HG03064 (cell line): ENCODE measurements at regions not wholly inside any gene's neighbourhood (a gene's known extent, or its start where the extent isn't known, plus 50 kb on each side); places are given as distances from the start of the nearest gene placed in this dataset.

ENCODE experiments used
- ATAC-seq: cut with Tn5 transposase; IDR thresholded peaks from one replicate; pipeline ENCODE4 v1.9.1; 2021; ENCODE audit warnings: low read depth; ENCODE audit not compliant: unreplicated experiment

DNA sequence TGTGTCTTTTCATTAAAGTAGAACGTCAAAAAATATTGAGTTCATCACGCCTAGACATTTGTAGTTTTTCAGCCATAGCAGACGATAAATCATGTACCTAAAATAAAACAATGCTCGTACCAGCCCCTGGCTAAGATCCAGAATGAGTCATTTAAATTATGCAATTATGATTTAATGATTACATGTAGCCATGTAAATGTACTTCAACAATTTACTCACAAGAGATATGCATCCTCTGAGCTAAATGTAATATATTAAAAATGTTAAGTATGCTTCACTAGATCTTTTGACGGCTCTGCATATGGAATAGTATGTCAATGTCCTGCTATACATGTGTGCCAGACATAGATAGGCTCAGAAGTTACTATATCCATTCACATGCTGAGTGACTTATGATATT, 1077.8 kb downstream of the ARAP2 start:
- no peak for ATAC-seq

DNA sequence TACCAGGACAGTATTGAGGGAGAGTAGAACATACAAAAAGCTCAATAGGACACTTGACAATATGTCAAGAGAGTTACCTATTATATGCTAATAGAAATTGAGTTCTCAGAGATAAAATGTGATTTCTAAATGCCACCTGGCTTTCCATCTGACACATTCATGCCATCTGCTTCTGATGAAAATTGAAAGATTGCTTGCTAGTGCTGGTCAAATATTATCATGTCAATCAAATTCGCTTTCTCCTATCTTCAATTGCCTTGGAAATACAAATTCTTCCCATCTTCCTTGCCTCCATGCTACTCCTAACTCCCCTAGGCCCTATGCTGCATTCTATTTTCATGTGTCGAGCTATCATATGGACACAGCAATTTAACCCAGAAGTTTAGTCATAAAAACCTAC, 1076.9 kb downstream of the ARAP2 start:
- ATAC-seq: no peak

DNA sequence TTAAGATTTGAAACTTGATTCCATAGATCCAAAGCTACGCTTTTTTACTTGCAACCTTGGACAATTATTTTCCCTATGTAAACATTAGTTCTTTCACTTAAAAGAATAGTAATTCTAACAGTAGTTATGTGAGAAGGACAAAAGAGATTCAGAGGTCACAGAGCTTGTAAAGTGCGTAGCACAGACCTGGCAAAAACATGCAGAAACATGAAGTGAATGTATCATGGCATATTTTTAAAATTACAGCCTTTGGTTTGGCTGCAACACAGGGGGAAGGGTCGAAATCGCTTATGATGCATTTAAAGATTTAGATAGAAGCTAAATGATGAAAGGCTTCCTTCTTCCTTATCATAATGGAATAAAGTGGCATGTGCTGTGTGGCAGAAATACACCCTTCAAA, 1068.8 kb downstream of the ARAP2 start:
- ATAC-seq: no peak

DNA sequence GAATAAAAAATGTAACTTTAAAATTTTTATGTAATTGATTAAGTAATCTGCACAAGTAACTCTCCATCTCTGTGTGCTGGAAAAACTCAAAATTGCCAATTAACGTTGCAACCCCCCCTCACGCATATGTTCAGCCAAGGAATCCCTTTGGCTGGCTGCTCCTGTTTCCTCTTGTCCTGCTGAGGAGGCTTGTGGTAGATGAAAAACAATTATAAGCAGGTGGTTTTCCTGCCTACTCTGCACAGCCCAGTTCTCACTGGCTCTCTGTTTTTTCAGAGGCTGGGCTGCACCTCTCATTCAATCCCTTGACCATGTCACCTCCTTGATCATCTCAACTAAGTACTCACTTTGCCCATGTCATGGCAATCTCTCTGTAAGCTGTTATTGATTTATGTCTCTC, 1068.4 kb downstream of the ARAP2 start:
- no peak for ATAC-seq

DNA sequence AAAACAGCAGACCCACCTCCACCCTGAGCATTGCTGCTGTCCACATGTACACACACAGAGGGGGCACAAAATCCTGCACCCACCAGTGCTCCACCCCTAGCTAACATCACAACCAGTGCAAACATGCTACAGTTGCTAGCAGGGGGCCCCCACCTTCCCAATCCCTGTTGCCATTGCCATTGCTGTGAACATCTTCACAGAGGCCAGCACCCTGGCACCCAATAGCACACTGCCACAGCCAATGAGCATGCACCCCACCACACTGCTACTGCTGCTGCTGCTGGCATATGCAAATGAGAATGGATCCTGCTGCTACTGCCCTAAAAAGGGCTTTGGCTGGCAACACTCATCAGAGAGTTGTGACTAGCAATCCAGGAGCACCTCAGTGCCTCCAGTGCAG, 1061.9 kb downstream of the ARAP2 start:
- ATAC-seq: no peak

DNA sequence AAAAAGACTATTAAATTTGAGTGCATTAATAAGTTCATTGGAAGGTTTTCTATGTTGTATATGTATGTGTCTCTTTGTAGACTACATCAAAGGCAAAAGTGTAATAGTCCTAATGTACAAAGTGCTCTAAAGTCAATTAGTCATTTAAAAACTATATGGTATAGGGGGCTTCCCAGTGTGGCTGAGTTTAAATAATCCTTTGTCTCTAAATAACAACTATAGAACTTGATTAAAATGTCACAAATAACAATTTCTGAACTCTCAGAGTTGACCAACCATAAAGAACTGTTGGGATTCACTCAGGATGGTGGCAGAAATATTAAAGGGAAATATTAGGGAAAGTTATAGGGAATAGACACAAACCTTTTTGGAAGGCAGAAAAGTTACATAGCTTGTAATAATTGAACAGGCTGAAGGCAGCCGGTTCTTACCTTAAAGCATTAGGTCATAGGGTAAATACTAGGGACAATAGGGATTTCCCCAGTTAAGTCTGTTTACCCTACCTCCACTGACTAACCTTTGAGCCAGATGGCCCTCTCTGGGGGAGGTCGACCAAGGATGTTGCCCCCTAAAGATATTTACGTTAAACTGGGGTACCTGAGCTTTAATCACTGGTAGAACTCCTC, 1054.2 kb downstream of the ARAP2 start:
- ATAC-seq: no peak

DNA sequence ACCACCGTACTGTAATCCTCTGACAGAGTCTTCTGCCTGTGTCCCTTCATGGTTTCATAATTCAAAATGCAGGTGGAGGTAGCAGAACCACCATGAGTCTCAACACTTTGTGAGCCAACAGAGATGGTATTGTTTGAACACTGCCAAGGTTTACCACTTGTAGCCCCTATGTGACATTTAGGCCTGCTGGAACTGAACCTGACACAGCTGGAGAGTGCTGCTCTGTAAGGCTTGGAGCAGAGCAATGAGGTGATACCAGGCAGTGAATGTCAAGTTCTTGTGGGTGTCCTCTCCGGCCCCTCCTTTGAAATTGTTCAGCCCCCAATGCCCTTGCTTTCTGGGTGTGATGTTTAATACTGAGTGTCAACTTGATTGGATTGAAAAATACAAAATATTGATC, 1042.9 kb downstream of the ARAP2 start:
- ATAC-seq: no peak

DNA sequence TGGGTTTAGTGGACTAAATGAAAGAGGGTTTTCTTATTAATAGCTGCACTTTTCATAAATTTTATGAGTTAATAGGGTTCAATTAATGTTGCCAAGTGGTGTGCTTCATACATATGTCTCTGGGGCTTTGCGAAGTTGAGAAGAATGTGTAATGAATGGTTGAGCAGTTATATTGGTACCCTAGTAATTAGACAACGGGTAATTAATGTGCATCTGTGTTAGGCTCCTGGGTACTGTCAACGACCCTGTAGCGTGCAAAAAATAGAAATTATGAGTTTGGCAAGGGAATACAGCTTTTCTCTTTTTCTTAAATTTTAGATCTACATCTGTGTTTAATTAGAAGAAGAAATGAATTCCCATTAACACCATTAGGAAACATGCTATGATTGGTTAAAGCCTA, 1027.7 kb downstream of the ARAP2 start:
- no peak for ATAC-seq

DNA sequence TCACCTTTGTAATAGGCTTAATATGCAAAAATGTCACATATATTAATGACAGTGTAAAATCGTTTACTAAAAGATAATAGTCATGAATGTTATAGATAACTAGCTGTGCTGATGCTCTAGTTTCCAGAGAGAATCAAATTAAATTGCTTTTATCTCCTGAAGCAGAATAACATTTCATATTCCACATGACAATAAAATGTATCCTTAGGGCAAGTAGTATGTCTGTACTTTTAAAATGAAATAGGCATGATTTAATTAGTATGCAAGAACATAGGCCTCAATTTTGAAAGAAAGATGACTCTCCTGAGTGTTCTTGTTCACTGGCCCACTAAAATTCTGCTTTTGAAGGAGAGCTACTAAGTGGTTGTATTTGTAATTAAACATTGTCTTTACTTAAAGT, 1027.0 kb downstream of the ARAP2 start:
- ATAC-seq: no peak

DNA sequence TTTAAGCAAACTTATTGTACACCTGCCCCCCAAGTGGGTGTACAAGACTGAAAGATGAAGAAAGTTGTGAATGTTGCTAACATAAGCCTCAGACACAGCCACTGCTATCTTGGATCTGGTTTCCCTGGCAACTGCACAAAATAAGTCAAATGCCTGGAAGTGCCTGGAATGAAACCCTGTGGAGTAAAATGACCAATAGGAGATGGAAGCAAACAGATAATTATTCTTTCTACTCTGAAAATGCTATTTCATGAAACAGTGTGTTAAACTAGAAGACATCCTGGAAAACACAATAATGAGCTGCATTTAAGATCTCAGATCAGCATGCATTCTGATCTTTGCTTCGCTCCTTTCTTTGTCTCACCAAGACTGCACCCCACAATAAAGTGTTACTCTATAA, 1016.0 kb downstream of the ARAP2 start:
- no peak for ATAC-seq

DNA sequence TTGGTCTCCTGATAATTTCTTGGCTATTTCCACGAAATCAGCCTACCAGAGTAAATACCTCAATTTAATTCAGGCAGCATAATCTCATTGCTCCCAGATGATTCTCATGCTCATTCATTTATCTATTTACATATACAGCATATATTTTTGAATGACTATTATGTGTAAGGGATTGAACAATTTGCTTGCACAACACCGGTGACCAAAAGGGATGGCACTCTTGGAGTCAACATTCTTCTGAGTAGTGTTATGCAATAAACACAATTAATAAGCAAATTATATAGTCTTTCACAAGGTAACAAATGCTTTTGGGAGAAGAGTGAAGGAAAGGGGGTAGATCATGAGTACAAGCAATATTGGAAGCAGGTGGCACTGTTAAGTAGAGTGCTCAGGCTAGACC, 1015.3 kb downstream of the ARAP2 start:
- ATAC-seq: no peak

DNA sequence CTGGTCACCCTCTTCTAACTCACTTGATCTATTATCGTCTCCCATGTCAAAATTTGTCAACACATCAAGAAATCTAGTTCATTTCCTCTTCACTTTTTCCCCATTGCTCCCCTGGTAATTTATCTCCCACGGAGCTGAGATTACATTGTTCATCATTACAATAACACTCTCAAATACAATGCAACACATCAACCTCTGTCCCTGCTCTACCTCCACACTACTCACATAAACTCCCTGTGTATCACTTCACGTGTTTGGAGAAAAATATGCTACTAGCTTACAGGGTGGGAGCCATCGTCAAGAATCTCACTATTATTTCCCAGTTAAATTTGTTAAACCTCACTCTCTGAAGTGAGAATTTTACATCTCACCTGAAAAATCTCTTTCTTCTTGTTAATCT, 1006.4 kb downstream of the ARAP2 start:
- no peak for ATAC-seq

DNA sequence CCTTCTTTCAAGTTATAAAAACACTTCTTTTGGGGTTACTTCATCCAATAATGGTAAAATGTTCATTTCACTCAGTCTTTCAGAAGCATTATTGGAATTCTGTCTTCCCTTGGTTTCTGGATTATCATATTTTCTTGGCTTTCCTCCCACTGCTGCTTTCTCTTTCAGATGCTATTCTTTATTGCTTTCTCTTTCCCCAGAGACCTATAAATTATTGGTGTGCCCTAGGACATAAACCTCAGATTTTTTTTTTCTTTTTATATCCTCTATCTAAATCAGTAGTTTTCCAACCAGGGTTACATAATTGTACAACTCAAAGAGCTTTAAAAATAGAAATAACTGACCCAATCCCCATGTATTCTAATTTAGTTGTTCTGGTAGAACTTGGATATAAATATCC, 1005.5 kb downstream of the ARAP2 start:
- ATAC-seq: no peak

DNA sequence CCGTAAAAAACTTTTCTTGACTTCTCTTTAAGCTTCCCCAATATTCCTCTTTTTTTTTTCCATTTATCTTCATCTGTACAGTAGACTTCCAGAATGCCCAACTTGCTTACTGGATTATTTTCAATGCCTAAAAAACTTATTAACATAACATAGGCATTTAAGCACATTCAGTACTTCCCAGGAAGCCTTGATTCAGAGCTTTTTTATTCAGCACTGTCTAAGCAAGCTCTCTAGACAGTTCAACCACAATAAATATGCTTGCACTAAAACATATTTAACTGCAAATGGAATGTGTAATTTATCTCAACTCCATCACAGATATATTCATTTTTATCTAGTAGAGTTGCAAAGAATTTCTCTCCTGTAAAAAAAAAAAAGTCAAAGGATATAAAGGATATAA, 997.8 kb downstream of the ARAP2 start:
- ATAC-seq: no peak

DNA sequence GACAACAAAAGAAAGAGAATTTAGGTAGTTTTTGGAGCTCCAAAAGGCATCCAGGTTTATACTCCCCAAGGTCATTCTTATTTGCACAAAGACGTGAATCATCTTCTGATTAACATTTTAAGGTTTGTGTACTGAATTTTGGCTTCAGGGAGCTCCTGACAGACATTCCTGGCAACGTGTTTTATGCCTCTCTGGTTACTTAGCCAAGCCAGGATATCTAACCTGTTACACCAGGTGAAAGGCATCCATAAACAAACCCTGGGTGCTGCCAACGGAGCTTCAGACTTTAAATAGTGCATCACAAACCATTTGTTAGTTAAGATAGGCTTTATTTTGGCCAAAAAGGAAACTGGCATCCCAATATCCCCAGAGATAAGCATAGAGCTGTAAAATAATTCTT, 997.3 kb downstream of the ARAP2 start:
- ATAC-seq: no peak

DNA sequence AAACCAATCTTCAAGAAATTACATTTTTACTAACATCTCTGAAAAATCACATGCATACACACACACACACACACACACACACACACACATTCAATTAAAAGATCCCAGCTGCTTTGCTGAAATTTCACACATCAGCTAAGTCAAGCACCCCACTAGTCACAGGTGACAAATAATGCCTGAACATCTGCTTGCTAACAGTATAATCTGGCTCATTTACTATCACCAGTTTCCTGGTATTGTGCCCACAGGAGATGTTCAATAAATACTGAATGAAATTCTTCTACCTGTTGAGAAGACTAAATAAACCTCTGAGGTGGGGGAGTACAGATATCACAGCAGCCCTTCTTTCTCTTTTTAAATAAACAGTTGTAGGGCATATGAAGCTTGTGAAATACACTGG, 994.0 kb downstream of the ARAP2 start:
- no peak for ATAC-seq

DNA sequence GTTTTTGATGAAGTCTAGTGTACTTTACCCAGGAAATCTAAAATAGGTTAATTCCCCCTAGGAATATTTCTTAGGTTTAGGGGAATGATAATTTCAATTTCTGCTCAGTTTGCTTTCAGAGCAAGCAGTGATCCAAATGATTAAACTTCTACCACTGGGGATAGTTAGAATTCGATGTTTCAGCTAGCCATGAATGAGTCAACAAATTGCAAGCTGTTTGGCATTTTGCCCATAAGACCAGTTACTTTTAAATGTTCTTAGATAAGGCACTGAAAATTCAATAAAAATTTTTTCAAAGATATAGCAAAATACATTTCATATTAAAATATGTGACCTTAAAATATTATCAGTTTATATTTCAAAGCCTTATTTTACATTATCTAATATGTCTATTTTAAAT, 993.6 kb downstream of the ARAP2 start:
- ATAC-seq: no peak

DNA sequence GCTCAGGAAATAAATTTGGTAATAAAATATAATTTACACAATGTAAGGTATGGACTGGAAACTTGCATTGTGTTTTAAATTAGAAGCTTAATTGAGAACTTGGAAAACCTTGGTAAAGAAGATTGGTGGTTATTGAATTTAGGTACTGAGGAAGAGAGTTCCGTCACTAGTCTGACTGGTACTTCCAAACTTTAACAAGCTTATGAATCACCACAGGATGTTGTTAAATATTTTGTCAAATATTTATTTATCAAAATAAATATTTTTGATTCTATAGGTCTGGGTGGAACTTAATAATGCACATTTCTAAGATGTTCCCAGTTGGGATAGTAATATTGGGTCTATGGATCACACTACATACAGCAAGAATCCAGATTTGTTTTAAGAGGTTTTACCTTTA, 992.2 kb downstream of the ARAP2 start:
- ATAC-seq: no peak

DNA sequence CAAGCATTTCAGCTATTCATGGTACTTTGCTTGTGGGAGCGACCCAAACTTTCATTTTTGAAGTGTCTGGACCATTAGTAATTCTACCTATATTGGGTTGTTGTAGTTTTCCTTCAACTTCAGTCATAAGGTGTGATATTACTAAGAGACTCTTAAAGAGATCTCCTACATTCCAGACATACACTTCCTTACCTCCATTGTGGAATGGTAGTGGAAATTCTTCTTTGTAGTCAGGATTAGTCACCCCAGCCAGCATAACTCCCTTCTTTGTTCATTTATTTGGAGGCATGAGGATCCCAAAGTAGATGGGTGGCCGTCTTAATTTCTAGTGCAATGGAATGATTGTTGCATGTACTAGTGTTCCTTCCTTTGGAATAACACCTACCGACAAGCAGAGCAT, 991.4 kb downstream of the ARAP2 start:
- ATAC-seq: no peak

DNA sequence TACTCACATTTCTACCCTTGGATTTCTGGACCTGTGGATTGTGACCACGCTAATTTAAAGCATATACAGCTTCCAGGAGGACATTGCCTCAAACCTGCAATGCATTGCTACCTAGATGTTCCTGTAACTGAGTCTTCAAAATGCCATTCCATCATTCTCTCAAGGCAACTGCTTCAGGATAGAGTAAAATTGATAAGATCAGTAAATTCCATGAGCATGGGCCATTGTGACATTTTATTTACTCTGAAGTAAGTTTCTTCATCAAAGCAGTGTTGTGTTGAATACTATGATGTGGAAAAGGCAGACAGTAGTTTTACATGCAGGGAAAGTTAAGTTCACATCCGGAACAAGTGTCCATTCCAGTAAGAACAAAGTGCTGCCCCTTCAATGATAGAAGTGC, 991.0 kb downstream of the ARAP2 start:
- no peak for ATAC-seq

DNA sequence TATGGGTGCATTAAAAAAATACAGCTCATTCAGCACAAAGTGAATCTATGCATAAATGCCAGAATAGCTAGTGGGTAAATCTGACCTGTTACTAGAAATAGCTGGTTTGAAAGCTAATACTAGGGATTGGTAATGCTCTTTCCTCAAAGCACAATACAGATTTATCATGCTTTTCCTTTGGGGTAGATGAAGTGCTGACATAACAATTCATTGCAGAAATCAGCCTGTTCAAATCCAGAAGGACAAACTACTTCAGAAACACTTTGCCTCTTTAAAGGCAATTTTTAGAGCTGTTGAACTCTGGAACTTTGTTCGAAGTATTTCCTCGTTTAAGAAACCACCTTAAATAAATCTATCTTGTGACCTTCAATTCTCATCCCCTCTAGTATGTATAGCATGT, 957.9 kb downstream of the ARAP2 start:
- no peak for ATAC-seq

DNA sequence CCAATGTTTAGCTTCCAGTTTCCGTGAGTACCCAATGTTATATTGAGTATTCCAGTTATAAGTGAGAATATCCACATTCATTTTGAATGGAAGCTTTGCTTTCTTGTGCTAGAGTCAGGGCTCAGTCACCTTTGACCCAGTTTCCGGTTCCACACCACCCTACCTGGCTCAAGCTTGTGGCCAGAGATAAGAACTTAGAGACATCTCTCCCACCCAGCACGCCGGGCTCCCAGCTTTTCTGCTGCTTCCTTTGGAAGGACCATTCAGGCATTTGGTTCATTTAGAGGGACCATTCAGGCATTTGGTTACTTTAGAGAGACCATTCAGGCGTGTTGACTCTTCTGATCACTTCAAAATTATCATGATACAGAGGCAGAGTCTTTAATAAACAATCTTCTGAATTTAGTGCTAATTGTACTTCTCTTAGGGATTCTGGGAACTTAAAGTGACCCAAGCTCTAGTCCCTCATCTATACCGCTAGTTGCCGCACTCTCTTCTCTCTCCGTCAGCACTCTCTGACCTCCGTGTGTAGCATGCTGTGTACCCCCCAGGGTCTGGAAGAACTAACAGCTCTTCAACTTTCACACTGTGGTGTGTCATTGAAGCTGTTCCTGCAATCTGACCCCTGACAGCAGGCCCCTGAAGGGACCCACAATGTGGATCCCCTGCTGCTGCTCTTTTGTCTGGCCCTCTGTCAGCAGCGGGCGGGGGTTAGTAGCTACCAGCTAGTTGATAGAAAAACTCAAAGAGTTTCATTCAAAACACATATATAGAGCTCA, 943.1 kb downstream of the ARAP2 start:
- ATAC-seq: no peak

DNA sequence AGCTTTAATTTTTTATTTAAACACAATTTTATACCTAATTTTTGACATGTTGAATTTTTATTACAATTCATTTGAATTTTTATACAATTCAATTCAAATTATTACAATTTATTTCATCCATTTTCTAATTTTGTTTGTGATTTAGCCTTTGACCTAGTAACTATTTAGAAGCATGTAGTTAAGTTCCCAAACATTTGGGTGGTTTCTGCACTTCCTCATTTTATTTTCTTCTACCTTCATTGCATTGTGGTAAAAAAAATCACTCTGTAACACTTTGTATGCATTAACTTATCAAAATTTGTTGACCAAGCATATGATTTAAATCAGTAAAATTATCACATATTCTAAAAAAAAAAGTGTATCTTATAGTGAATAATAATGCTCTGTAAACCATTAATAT, 928.9 kb downstream of the ARAP2 start:
- no peak for ATAC-seq
